DMS 273 (cell line): ENCODE measurements at regions not wholly inside any gene's neighbourhood (a gene's known extent, or its start where the extent isn't known, plus 50 kb on each side); places are given as distances from the start of the nearest gene placed in this dataset.

Experiments
- DNase-seq: peaks from one replicate; lab custom pipeline; 2025; ENCODE audit not compliant: unreplicated experiment; lab: John Stamatoyannopoulos, UW

- DNase-seq, result peak; percentile 40
Observed at GRCh38 chr4:123832173-123833026, 435.8 kb downstream of the SPRY1 start.

DNA sequence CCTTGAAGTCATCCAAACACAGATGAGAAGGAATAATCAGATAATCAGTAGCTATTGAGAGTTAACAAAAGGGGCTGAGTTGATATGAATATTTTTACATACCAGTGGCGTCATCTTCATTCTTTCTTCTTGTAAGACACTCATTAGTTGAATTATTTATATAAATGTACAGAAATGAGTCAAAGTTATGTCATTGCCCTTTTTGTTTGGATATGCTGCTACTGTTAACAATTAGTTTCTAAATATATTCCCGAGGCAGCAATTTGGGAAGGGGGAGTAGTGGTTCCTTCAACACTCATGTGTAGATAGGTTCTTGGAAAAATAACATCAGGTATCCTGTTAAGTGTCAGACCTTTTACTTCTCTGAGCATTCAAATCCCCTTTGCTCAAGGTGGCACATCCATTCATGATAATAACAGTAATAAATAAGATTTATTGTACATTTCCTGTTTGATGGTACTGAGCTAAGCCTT is 436.6 kb downstream of the SPRY1 start:
- DNase-seq, result no peak

GRCh38 chr4:123835831-123836590 is 439.4 kb downstream of the SPRY1 start:
- no peak for DNase-seq

GRCh38 chr4:123836851-123837595 is 440.4 kb downstream of the SPRY1 start:
- DNase-seq, result no peak

- DNase-seq, result no peak
Observed at GRCh38 chr4:123838474-123838873, 441.9 kb downstream of the SPRY1 start.

DNA sequence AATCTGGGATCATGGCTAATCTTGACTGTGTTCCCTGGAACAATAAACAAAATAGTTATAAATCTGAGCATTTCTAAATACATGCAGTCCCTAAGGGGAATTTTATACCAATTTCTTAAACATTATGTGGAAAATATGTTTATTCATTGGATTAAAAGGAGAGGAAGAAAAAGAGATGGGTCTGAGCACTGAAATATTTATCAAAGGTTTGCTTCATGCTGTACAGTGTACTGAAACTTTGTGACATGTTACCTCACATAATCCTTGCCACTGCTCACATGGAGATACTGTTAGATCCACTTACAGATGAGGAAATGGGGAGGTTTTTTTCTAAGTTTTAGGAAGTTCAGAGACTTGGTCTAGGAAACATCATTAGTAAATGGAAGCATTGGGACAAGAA is 443.6 kb downstream of the SPRY1 start:
- DNase-seq, result no peak

- DNase-seq, result no peak
Observed at GRCh38 chr4:123841447-123842121, 445.0 kb downstream of the SPRY1 start.

DNA sequence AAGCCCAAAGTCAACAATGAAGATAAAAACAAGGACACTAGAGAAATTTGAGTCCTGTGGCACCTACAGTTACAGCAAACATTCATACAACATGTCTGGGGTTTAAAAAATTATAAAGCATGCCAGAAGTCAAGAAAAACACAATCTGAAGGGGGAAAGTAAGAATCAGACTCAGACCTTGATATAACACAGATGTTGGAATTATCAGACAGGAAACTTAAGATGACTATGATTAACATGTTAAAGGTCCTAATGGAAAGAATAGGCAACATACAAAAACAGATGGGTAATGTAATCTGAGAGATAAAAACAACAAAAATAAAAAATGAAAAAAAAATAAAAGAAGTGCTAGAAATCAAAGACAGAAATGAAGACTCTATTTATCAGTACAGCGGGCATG is 446.5 kb downstream of the SPRY1 start:
- DNase-seq, result no peak

DNA sequence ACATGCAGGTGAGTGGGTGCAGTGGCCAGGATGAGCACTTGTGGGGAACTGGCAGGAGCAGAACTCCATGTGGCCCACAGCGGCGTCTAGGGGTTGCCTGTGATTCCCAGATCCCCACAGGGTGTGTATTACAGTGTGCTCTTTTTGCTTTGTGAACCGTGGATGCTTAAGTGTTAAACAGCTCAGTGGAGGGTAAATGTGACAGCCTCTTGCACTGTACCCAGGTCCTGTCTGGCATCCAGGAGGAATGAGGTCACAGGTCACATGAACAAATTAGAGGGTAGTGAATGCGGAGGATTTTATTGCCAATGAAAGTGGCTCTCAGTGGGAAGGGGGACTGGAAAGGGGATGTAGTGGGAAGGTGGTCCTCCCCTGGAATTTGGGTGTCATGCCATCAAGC is 447.8 kb downstream of the SPRY1 start:
- DNase-seq, result no peak

DNA sequence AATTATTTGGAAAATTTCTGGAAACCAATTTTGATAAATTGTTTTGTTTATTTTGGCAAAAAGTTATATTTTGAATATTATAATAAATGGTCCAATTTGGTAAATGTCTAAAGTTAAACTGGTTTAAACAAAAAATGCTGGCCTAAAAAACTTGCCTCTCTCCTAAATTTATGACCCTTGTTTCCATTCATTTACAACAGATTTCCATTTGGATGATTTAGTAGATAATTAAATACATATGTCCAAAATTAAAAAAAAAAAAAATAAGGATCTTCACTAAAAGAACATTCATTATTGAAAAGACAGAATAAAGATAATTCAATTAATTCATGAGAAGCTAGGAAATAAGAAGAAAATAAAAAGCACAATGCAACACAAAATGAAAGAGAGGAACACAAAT is 449.5 kb downstream of the SPRY1 start:
- DNase-seq, result no peak

DNA sequence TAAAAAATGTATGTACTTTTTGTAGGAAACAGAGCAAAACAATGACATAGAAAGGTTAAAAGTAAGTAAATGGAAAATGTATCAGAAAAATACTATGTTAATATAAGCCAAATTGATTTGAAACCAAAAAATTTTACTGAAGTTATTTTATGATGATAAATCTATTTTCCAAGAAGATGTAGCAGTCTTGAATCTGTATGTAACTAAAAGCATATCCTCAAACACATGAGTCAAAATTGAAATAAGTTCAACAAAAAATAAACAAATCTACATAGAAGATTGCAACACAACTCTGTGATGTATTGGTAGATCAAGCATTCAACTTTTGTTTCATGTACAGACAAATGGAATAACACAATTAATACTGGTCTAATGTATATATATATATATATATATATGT is 450.0 kb downstream of the SPRY1 start:
- no peak for DNase-seq

GRCh38 chr4:123848606-123849005 is 452.0 kb downstream of the SPRY1 start:
- DNase-seq, result no peak

DNA sequence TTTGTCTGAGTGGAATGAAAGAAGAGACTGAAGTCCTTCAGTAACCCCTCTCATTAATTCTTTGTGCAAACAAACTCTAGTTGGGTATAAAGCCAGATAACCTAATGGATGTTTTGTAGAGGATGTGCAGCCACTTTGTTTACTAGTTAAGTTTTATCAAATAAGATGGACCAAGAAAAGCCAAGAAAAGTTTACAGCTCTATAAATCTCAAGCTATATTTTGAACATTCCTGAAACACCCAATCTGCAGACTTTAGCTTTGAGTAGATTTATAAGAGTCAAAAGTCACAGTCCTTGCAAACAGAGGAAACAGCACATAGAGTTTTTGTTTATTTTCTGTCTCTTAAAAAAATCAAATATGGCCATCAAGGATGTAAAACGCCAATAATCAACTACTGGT is 452.9 kb downstream of the SPRY1 start:
- no peak for DNase-seq

DNA sequence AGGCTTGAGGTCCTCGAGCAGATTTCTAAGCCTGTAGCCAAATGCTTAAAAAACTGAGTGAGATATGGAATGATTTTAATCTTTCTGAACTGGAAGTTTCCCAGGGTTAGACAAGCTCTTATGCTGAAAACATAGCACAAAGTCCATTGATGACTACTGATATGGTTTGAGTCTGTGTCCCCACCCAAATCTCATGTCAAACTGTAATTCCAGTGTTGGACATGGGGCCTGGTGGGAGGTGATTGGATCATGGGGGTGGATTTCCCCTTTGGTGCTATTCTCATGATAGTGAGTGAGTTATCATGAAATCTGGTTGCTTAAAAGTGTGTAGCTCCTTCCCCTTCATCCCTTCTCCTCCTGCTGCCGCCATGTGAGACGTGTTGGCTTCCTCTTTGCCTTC is 454.9 kb downstream of the SPRY1 start:
- no peak for DNase-seq

- no peak for DNase-seq
Observed at GRCh38 chr4:123853651-123854050, 457.1 kb downstream of the SPRY1 start.

- peak; percentile 23 for DNase-seq
Observed at GRCh38 chr4:123856689-123857545, 460.3 kb downstream of the SPRY1 start.

DNA sequence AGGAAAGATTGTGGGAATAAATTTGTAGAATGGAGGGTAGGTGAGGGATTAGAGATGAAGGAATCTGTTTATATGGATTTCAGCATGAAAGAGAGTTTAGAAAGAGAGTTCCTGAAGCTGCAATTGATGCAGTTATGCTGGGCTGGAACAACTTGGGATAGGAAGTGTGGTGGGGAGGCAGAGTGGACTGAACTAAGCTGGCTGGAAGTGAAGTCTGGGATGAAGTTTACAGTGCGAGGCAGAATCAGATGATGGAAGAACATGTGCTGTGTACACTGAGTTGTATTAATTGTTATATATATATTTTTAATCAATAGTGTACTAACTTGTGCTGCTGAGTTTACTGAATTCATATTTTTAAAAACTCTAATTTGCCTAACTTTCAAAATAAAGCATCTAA is 461.9 kb downstream of the SPRY1 start:
- DNase-seq, result no peak

DNA sequence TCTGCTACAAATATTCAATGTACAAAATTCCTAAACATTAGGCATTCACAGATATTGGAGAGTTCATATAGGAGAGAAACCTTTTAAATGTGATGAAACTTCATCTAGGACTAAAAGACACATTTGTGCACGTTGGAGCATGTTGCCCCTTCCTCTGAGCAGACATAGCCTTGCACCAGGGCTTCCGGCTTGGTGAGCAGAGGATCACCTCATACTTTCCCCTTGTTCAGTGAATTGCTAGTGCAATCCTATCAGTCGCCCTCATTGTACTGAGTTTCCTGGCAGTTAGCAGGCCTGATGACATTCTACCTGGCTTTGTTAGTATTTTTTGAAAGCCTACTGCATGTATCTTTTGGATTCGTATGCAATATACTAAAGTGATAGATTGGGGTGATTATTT is 466.2 kb downstream of the SPRY1 start:
- no peak for DNase-seq

DNA sequence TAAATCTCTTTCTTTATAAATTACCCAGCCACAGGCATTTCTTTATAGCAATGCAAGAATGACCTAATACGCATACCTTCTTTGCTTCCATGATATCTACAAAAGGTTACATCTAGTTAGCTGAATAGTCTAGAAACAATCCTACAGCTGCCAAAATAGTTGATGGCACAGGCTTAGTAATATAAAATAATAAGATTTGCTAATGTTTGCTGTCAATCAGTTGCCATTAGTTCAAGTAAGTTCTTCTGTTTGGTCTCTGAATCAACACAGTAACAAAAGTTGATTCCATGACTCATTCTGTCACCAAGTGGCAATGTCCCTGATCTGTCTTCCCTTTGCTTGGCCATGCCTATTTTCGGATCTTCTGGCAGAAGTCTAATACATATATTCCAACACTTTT is 470.2 kb downstream of the SPRY1 start:
- no peak for DNase-seq
